CD14-positive monocyte (primary cell): ENCODE measurements at regions not wholly inside any gene's neighbourhood (a gene's known extent, or its start where the extent isn't known, plus 50 kb on each side); places are given as distances from the start of the nearest gene placed in this dataset.
"Not testable (repeated sequence)": the region's sequence is repeated elsewhere in the genome, so short reads cannot be mapped to it uniquely, and the experiment has no call there.

Experiments used
- DNase-seq, 3 donors: peaks; one replicate each; pipeline ENCODE4 v3.0.0-alpha.2; 2011 to 2022
- H2AFZ ChIP-seq: 2 replicates; pipeline ENCODE4 v1.6.0; 2012; ENCODE audit warnings: mild to moderate bottlenecking, low read depth, low read length, inconsistent platforms; ENCODE audit not compliant: insufficient read depth, poor library complexity, severe bottlenecking
- H3K27ac ChIP-seq, 2 donors: 1 replicate in 1 of 2; 2 replicates in 1 of 2; pipeline ENCODE4 v1.5.1; 2012 to 2013; ENCODE audit warnings: low read length in 2 of 2, control low read depth in 1 of 2, inconsistent platforms in 1 of 2, low read depth in 1 of 2, mild to moderate bottlenecking in 1 of 2
- H3K27me3 ChIP-seq, 2 donors: one replicate each; pipeline versions ENCODE4 v1.6.0 to v1.6.1; 2011 to 2013; ENCODE audit warnings: low read length in 2 of 2; ENCODE audit not compliant: control insufficient read depth in 2 of 2, insufficient read depth in 2 of 2
- H3K36me3 ChIP-seq, 2 donors: replicated peaks in 1 of 2; 1 replicate in 1 of 2; 2 replicates in 1 of 2; pipeline versions ENCODE4 v1.5.1 to v1.6.1; 2012 to 2013; ENCODE audit warnings: low read length in 2 of 2, control low read depth in 1 of 2, inconsistent platforms in 1 of 2, mild to moderate bottlenecking in 1 of 2; ENCODE audit not compliant: insufficient read depth in 2 of 2, control insufficient read depth in 1 of 2
- H3K4me1 ChIP-seq, 2 donors: 1 replicate in 1 of 2; 2 replicates in 1 of 2; pipeline versions ENCODE4 v1.5.1 to v1.6.1; 2012 to 2013; ENCODE audit warnings: low read length in 2 of 2, control low read depth in 1 of 2, inconsistent platforms in 1 of 2, mild to moderate bottlenecking in 1 of 2, moderate library complexity in 1 of 2; ENCODE audit not compliant: insufficient read depth in 2 of 2, control insufficient read depth in 1 of 2
- H3K4me2 ChIP-seq: replicated peaks from 2 replicates; pipeline ENCODE3; 2012; ENCODE audit warnings: low read length, moderate library complexity, mild to moderate bottlenecking; ENCODE audit not compliant: poor library complexity, severe bottlenecking; ENCODE audit errors: extremely low read depth
- H3K4me3 ChIP-seq, 3 experiments: fragments of 200-600 bp in 1 of 3; sonication (generic) in 1 of 3; replicated peaks in 1 of 3; 1 replicate in 2 of 3; 2 replicates in 1 of 3; pipeline ENCODE4 v1.5.1; 2011 to 2013; ENCODE audit warnings: low read length in 3 of 3, mild to moderate bottlenecking in 3 of 3, control low read depth in 2 of 3, low read depth in 2 of 3, inconsistent platforms in 1 of 3, moderate library complexity in 1 of 3
- H3K79me2 ChIP-seq: 2 replicates; pipeline ENCODE4 v1.6.0; 2012; ENCODE audit warnings: mild to moderate bottlenecking, control low read depth, inconsistent platforms, low read length, moderate library complexity; ENCODE audit not compliant: insufficient read depth
- H3K9ac ChIP-seq: 2 replicates; pipeline ENCODE4 v1.6.0; 2017; ENCODE audit warnings: low read length, mild to moderate bottlenecking; ENCODE audit not compliant: insufficient read depth, poor library complexity, severe bottlenecking
- H3K9me3 ChIP-seq, 2 donors: replicated peaks in 1 of 2; 1 replicate in 1 of 2; 2 replicates in 1 of 2; pipeline versions ENCODE4 v1.5.1 to v1.6.1; 2012 to 2013; ENCODE audit warnings: low read length in 2 of 2, control low read depth in 1 of 2; ENCODE audit not compliant: control insufficient read depth in 1 of 2, insufficient read depth in 1 of 2
- H4K20me1 ChIP-seq: 2 replicates; pipeline ENCODE4 v1.6.0; 2012; ENCODE audit warnings: mild to moderate bottlenecking, low read length, control low read depth, moderate library complexity; ENCODE audit not compliant: insufficient read depth
- H3K27ac Mint-ChIP-seq, 7 donors: one replicate each; pipeline ENCODE4 v1.8.0; 2020; ENCODE audit warnings: mild to moderate bottlenecking in 7 of 7, mixed read lengths in 7 of 7, moderate library complexity in 6 of 7, inconsistent platforms in 2 of 7
- H3K27me3 Mint-ChIP-seq, 3 donors: one replicate each; pipeline ENCODE4 v1.8.0; 2021 to 2022; ENCODE audit warnings: low read depth in 3 of 3, mild to moderate bottlenecking in 3 of 3, mixed read lengths in 3 of 3, moderate library complexity in 3 of 3, inconsistent platforms in 1 of 3
- H3K36me3 Mint-ChIP-seq, 2 donors: one replicate each; pipeline ENCODE4 v1.8.0; 2020; ENCODE audit warnings: mixed read lengths in 2 of 2, inconsistent platforms in 1 of 2, mild to moderate bottlenecking in 1 of 2
- H3K4me1 Mint-ChIP-seq: one replicate; pipeline ENCODE4 v1.8.0; 2020; ENCODE audit warnings: mild to moderate bottlenecking, mixed read lengths
- H3K4me3 Mint-ChIP-seq, 2 donors: one replicate each; pipeline ENCODE4 v1.8.0; 2020; ENCODE audit warnings: mild to moderate bottlenecking in 2 of 2, mixed read lengths in 2 of 2, moderate library complexity in 1 of 2
- H3K9me3 Mint-ChIP-seq, 7 donors: one replicate each; pipeline ENCODE4 v1.8.0; 2020 to 2022; ENCODE audit warnings: mixed read lengths in 7 of 7, mild to moderate bottlenecking in 6 of 7, moderate library complexity in 6 of 7, inconsistent platforms in 2 of 7
- CTCF ChIP-seq: fragments of 200-600 bp; IDR thresholded peaks from one replicate; pipeline ENCODE4 v1.8.0; 2022; ENCODE audit warnings: antibody characterized with exemption, mild to moderate bottlenecking
- WGBS: methylation state at CpG from one replicate; pipeline ENCODE4 v1.1.5; 2013; ENCODE audit warnings: missing lambda C conversion rate; ENCODE audit not compliant: insufficient coverage; 5-methylcytosine and 5-hydroxymethylcytosine counted together
- intact Hi-C, 2 donors: fragments of 100-400 bp; cut with micrococcal nuclease; formaldehyde crosslinking; loops; one replicate each; pipeline versions ENCODE4 v1.15.0 to v1.15.1; 2023

- intact Hi-C loops, result no loop called here
- no peak for TF ChIP-seq CTCF
- H3K4me3 Mint-ChIP-seq, result peak overlapping the region in 1 of 2 donors; percentile 23
- Histone ChIP-seq H3K9me3 (peaks cover 0 to 8% of the 10 kb centered on the region in 2 donors), H3K4me3 (no peak overlapping the region), H3K79me2 (no peaks in the 10 kb centered on the region), H3K36me3 (no peaks in the 10 kb centered on the region), H3K27me3 (no peaks in the 10 kb centered on the region), H3K4me2 (no peak overlapping the region), H2AFZ (no peak overlapping the region), H4K20me1 (no peaks in the 10 kb centered on the region), H3K27ac (no peak overlapping the region), H3K4me1 (no peaks in the 10 kb centered on the region), H3K9ac (no peak overlapping the region)
- no peak for DNase-seq
- H3K27me3 Mint-ChIP-seq, result peaks cover 0 to 3% (median 3%) of the 10 kb centered on the region in 3 donors
- no peaks in the 10 kb centered on the region for H3K36me3 Mint-ChIP-seq
- peaks cover 2 to 11% (median 2%) of the 10 kb centered on the region in 7 donors for H3K9me3 Mint-ChIP-seq
- 86% methylated on average over 2 of the region's 5 CpGs for WGBS
- no peaks in the 10 kb centered on the region for H3K4me1 Mint-ChIP-seq
- no peak overlapping the region for H3K27ac Mint-ChIP-seq
Measured at GRCh38 chr16:19960183-19960582, 75.5 kb upstream of the GPRC5B start.

- no peaks in the 10 kb centered on the region for H3K4me1 ChIP-seq
- Mint-ChIP-seq H3K4me3 (peak overlapping the region in 1 of 2 donors; percentile 23), H3K4me1 (no peaks in the 10 kb centered on the region), H3K27me3 (peaks cover 0 to 3% (median 3%) of the 10 kb centered on the region in 3 donors), H3K27ac (no peak overlapping the region), H3K9me3 (peaks cover 0 to 10% (median 2%) of the 10 kb centered on the region in 7 donors), H3K36me3 (no peaks in the 10 kb centered on the region)
- 78% methylated on average over 4 of the region's 5 CpGs for WGBS
- H2AFZ ChIP-seq, result no peak overlapping the region
- no peak overlapping the region for H3K9ac ChIP-seq
- no peak for TF ChIP-seq CTCF
- no peak overlapping the region for H3K4me3 ChIP-seq
- no peak for DNase-seq
- H3K9me3 ChIP-seq, result peaks cover 0 to 8% of the 10 kb centered on the region in 2 donors
- H3K36me3 ChIP-seq, result no peaks in the 10 kb centered on the region
- no peaks in the 10 kb centered on the region for H3K79me2 ChIP-seq
- H3K27me3 ChIP-seq, result no peaks in the 10 kb centered on the region
- H3K4me2 ChIP-seq, result no peak overlapping the region
- intact Hi-C loops, result no loop called here
- H3K27ac ChIP-seq, result no peak overlapping the region
- H4K20me1 ChIP-seq, result no peaks in the 10 kb centered on the region
Measured at GRCh38 chr16:19959736-19960135, 75.1 kb upstream of the GPRC5B start.

GRCh38 chr16:19955896-19956295 lies 71.2 kb upstream of the GPRC5B start:
- H3K27ac ChIP-seq, H3K79me2 ChIP-seq, H3K4me1 ChIP-seq, H3K27me3 ChIP-seq, H3K4me3 ChIP-seq, DNase-seq, H3K4me3 Mint-ChIP-seq, H3K4me2 ChIP-seq, H3K36me3 ChIP-seq, H3K27me3 Mint-ChIP-seq, H3K36me3 Mint-ChIP-seq, H3K9ac ChIP-seq, H2AFZ ChIP-seq, H3K9me3 ChIP-seq, H3K9me3 Mint-ChIP-seq, H3K27ac Mint-ChIP-seq, H4K20me1 ChIP-seq, H3K4me1 Mint-ChIP-seq: not testable (repeated sequence)
- no CpG with 5 or more reads among the region's 3 CpGs for WGBS
- intact Hi-C loops, result loop anchor here in 1 of 2 donors (1.0 kb wide), 1 partner anchor 23 kb away; no protein-coding TSS in a partner anchor
